Iris pigment epithelial cell (primary cell): ENCODE measurements at regions not wholly inside any gene's neighbourhood (a gene's known extent, or its start where the extent isn't known, plus 50 kb on each side); places are given as distances from the start of the nearest gene placed in this dataset.

Experiments
- DNase-seq: peaks from one replicate; pipeline ENCODE4 v3.0.0-alpha.2; 2011; ENCODE audit warnings: low read depth

DNA sequence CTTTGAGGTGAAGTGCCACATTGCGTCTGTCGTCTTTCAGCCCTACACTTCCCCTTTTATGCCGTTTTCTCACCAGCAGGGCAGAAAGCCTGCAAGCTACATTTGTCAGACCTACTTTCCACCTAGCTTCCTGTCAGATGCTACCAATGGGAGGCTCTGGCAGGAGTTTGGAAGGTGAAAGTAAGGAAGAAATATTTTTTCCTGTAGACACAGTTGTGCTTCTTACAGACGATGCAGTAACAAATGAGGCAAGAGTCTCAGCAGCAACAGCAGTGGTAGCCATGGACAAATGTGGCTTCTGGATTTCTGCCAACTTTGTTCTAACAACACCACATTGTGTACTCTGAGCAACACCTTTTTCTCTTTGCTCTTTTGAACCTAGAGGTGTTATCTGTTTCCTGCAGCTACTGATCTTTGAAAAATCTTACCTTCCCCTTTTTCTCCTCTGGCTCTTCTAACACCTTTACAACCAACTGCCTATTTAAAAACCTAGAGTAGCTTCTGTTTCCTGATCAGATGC is 70.6 kb upstream of the STT3B start:
- DNase-seq = peak; percentile 5

DNA sequence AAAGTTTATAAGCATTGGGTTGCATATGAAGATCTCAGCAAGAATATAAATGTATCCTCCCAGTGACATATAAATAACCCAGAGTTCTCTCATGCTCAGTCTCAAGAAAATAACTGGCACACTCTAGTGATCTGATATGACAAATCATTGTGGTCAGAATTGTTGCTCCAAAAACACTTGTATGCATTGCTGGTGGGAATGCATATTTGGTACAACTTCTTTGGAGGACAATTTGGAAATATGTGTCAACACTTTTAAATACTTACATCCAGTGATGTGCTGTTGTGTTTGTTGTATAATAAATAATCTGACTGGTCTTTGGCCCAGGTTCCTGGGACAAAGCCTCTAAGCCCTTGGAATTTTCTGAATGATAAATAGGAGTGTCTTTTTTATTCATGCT is 66.7 kb upstream of the STT3B start:
- DNase-seq = peak; percentile 20

DNA sequence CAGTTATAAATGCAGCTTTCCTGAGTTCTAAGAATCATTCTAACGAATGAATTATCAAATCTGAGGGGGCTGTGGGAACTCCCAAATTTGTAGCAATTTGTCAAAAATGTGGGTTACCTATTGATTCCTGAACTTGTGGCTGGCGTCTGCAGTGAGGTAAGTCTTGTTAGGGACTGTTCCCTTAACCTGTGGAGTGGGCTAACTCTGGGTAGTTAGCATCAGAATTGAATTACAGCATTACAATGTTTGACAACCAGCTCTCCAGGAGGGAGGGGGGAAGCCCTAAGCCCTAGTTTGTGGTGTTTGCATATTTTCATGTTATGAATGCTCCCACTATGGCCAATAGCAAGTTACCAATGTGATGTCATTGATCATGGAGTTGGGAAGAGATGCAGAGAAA is 65.9 kb upstream of the STT3B start:
- no peak for DNase-seq

DNA sequence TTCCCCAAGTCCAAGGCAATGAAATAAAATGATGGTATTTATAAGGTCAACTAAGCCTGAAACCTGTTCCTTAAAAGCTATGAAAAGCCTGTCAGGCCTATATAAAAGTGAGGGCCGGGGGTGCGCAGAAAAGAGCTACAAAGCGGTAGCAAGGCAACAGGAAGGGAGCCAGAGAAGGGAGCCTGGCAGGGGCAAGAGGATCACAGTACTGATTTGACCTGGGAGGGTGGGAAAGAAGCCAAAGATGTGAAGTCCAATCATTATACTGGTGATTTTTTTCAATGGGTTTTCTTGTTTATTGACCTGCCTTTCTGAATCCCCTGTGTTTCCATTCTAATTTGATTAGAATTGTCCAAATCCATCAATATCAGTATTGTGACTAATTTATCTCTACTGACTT is 64.3 kb upstream of the STT3B start:
- no peak for DNase-seq

DNA sequence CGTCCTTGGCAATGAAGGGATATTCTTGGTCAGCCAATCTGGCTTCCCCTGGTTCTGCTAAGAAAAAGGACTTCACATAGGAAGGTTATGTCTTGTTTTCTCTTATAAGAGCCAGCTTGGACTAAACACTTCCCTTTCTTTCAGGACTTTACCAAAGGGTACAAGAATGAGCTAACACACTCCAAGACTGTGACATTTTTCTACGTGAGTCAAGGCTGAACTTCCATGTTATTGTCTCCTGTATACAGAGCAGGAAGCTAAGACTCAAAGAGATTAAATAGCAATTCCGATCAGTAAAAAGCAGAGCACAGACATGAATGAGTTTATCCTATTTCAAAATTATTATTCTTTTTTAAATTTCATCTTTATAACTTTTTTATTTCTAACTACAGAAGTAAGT is 63.3 kb upstream of the STT3B start:
- no peak for DNase-seq

DNA sequence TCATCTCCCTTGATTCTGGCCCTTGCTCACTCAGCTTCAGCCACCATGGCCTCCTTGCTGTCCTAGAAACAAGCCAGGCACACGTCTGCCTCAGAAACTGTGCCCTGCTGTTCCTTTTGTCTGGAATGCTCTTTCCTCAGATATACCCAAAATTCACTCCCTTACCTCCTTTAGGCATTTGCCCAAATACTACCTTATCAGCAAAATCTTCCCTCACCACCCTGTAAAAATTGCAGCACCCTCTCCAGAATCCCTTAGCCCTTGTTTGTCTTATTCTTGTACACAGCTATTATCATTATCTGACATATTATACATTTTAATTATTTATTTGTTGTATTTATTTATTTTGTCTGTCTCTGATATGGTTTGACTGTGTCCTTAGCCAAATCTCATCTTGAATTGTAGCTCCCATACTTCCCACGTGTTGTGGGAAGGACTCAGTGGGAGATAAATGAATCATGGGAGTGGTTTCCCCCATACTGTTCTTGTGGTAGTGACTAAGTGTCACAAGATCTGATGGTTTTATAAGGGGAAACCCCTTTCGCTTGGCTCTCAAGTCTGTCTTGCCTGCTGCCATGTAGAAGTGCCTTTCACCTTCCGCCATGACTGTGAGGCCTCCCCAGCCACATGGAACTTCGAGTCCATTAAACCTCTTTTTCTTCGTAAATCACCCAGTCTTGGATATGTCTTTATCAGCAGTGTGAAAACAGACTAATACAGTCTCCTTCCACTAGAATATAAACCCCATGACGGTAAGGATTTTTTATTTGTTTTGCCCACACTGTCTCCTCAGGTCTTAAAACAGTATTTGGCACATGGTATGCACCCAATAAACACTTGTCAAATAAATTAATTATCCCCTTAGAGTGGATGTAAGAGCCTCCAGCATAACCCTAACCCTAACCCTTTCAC is 60.0 kb upstream of the STT3B start:
- peak; percentile 73 for DNase-seq

DNA sequence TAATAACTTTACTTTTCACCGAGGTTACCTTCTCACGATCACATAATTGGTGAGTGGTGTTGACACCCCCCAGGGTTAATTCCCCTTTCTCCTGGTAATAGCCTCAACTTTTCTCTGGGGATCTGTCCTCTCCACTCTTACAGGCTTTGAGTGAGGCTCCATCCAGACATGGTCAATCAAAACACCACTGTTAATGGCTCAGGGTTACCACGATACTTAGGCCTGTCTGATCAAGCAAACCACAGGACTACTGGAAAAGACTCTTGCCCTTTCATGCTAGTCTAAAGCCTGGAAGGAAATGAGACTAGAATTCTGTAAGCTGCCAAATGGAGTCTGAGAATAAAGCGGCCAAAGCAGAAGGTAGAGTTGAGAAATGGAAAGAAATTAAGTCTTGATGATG is 56.5 kb upstream of the STT3B start:
- DNase-seq = no peak

DNA sequence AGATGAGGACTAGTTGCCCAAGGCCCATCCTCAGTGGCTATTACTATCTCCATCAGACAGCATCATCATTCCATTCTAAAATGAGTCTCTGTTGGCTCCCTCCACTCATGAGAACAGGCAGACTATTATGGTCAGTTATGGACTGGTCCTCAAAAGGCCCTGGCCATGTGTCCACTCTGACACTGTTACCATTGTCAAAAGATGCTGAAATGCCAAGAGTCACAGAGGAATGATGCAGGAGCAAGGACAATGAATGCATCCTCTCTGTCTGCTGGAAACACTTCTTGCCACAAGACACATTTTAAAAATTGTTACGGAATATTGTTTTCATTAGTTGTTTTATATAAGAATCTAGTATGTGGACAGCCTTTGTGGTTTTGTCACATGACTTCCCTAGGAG is 53.3 kb upstream of the STT3B start:
- DNase-seq = no peak

DNA sequence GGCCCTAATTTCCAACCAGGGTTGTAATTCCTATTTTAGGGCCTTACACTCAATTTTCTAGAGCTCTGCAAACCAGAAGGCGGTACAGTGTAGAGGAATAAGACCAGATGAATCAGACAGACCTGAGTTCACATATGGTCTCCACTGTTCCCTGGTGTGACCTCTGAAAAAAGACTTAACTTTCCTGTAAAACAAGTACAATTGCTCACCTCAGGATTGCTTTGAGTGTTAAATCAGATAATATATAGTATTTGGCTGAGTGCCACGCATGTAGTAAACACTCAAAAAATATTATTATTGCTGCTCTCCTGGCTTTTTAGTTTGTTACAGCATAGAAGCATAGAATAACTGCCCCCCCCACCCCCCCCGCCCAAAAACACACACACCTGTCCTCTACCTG is 51.0 kb upstream of the STT3B start:
- DNase-seq = no peak

DNA sequence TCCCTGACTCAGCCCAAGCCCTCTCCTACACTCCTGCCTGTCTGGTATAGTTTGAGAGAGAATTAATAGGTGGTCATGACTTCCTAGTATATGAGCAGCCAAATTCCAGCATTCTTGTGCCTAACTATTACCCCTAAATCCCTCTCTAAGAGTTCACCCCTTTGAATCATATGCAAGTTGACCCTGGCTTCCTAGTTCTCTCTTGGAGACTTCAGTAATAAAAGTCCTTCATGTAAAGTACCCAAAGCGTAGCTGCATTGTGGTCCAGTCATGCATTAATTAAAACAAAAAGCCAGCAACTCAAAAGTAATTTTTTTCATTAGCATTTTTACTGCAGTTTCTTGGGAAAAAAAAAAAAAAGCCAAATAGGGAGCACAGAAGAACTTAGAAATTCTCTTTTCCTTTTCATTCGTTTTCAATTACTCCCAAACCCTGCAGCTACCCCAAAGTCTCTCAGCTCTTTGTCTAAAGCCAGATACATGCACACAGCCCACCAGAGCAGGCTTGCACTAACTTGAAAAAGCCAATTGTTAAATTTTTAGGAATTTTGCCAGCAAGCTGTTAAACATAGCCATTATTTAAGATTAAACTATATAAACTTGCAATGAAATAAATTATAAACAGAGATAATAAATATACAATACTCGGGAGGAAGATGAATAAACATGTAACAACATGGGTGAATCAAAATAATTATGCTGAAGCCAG is 50.1 kb upstream of the STT3B start:
- no peak for DNase-seq
